GM12878 (cell line): ENCODE measurements at regions not wholly inside any gene's neighbourhood (a gene's known extent, or its start where the extent isn't known, plus 50 kb on each side); places are given as distances from the start of the nearest gene placed in this dataset.

Experiments
- ATAC-seq: fragments of 200-7000 bp; cut with Tn5 transposase; 3 replicates; pipeline ENCODE4 v1.9.1; 2020; ENCODE audit warnings: mild to moderate bottlenecking, moderate library complexity
- BruUV-seq: library from RNA; stranded (reverse); fragments of 400-500 nt; replicated peaks from 2 replicates; lab custom pipeline; 2021; lab: Mats Ljungman, UMichigan
- CTCF ChIA-PET: fragments of 300-600 bp; sonication (Branson Sonifier 250); formaldehyde crosslinking; extraction: SDS; loops from one replicate; lab custom pipeline; 2021; ENCODE audit warnings: inconsistent platforms; lab: Yijun Ruan, JAX
- POLR2A ChIA-PET: fragments of 350-600 bp; formaldehyde crosslinking; extraction: SDS; loops from one replicate; lab custom pipeline; 2021; ENCODE audit warnings: inconsistent platforms; lab: Charles Lee
- RAD21 ChIA-PET: fragments of 300-600 bp; sonication (Branson Sonifier 250); formaldehyde crosslinking; loops from one replicate; lab custom pipeline; 2023; ENCODE audit warnings: antibody characterized with exemption; ENCODE audit not compliant: unreplicated experiment; lab: Charles Lee
- SMC1A ChIA-PET: fragments of 300-600 bp; sonication (Branson Sonifier 250); formaldehyde crosslinking; loops from one replicate; lab custom pipeline; 2023; ENCODE audit not compliant: unreplicated experiment, uncharacterized antibody; lab: Charles Lee
- DNase-seq: peaks from one replicate; pipeline ENCODE4 v3.0.0-alpha.2; 2011; ENCODE audit warnings: low read depth, low spot score
- FAIRE-seq: peaks from 3 replicates; lab custom pipeline; 2011; peaks lifted over from hg19 to GRCh38; lab: Jason Lieb, UNC
- H2AFZ ChIP-seq: 2 replicates; pipeline ENCODE4 v1.6.0; 2011; ENCODE audit warnings: low read depth, low read length, control low read depth; ENCODE audit not compliant: control insufficient read depth
- H3K27ac ChIP-seq: 2 replicates; pipeline ENCODE4 v1.5.1; 2011; ENCODE audit warnings: control low read depth; ENCODE audit not compliant: control insufficient read depth, insufficient read depth
- H3K27me3 ChIP-seq, 2 experiments: replicated peaks in 1 of 2; 2 replicates each; pipeline versions ENCODE4 v1.6.0 to v1.6.1; 2011; ENCODE audit warnings: low read length in 1 of 2; ENCODE audit not compliant: control insufficient read depth in 2 of 2, insufficient read depth in 2 of 2
- H3K36me3 ChIP-seq, 2 experiments: 2 replicates each; pipeline ENCODE4 v1.5.1; 2011; ENCODE audit warnings: low read length in 1 of 2; ENCODE audit not compliant: control insufficient read depth in 2 of 2, insufficient read depth in 2 of 2
- H3K4me1 ChIP-seq: 2 replicates; pipeline ENCODE4 v1.6.1; 2011; ENCODE audit warnings: mild to moderate bottlenecking, low read length, moderate library complexity, mixed read lengths; ENCODE audit not compliant: control insufficient read depth, insufficient read depth
- H3K4me2 ChIP-seq: 2 replicates; pipeline ENCODE4 v1.6.0; 2011; ENCODE audit warnings: control low read depth; ENCODE audit not compliant: control insufficient read depth, insufficient read depth
- H3K4me3 ChIP-seq: fragments of 200-600 bp; sonication (generic); 2 replicates; pipeline ENCODE4 v1.5.1; 2016
- H3K79me2 ChIP-seq: 2 replicates; pipeline ENCODE4 v1.6.0; 2011; ENCODE audit warnings: low read length; ENCODE audit not compliant: control insufficient read depth, insufficient read depth
- H3K9ac ChIP-seq: 2 replicates; pipeline ENCODE4 v1.8.0; 2011; ENCODE audit warnings: low read length, control low read depth, mixed read lengths; ENCODE audit not compliant: control insufficient read depth, insufficient read depth
- H3K9me3 ChIP-seq: replicated peaks from 3 replicates; pipeline ENCODE4 v1.5.1; 2011; ENCODE audit warnings: mild to moderate bottlenecking, low read length; ENCODE audit not compliant: control insufficient read depth, insufficient read depth
- H4K20me1 ChIP-seq: 2 replicates; pipeline ENCODE4 v1.6.0; 2011; ENCODE audit not compliant: control insufficient read depth, insufficient read depth
- CBX5 ChIP-seq: sonication (generic); IDR thresholded peaks from 2 replicates; pipeline ENCODE4 v1.6.1; 2016; ENCODE audit warnings: low read depth, moderate library complexity, mild to moderate bottlenecking, inconsistent platforms
- CHD1 ChIP-seq: IDR thresholded peaks from 2 replicates; pipeline ENCODE4 v1.6.1; 2012; ENCODE audit warnings: low read depth, low read length, improper control_type of control experiment
- CTCF ChIP-seq, 3 experiments: IDR thresholded peaks in 2 of 3; conservative IDR thresholded peaks in 1 of 3; 2 replicates each; pipeline ENCODE4 v1.5.1; 2011; ENCODE audit warnings: low read depth in 3 of 3, low read length in 3 of 3, mild to moderate bottlenecking in 3 of 3, control low read depth in 2 of 3, moderate library complexity in 2 of 3, inconsistent platforms in 1 of 3, mixed read lengths in 1 of 3; ENCODE audit not compliant: control insufficient read depth in 2 of 3, insufficient read depth in 1 of 3; ENCODE audit errors: extremely low read depth in 1 of 3
- EZH2 ChIP-seq: IDR thresholded peaks from 2 replicates; pipeline ENCODE4 v1.6.1; 2012; ENCODE audit warnings: low read depth, mild to moderate bottlenecking, control low read depth, inconsistent platforms, low read length, borderline replicate concordance; ENCODE audit not compliant: control insufficient read depth
- IRF5 ChIP-seq: fragments of 450-650 bp; IDR thresholded peaks from 2 replicates; pipeline ENCODE4 v1.6.1; 2017; ENCODE audit warnings: borderline replicate concordance
- KLF5 ChIP-seq: fragments of 450-650 bp; IDR thresholded peaks from 2 replicates; pipeline ENCODE4 v1.6.1; 2014; ENCODE audit warnings: mild to moderate bottlenecking; ENCODE audit not compliant: partially characterized antibody
- NFYB ChIP-seq: IDR thresholded peaks from 2 replicates; pipeline ENCODE4 v1.6.1; 2011; ENCODE audit warnings: low read depth, mild to moderate bottlenecking, low read length, improper control_type of control experiment, moderate library complexity; ENCODE audit not compliant: insufficient read depth
- POLR2AphosphoS2 ChIP-seq: IDR thresholded peaks from 2 replicates; pipeline ENCODE4 v1.6.1; 2011; ENCODE audit warnings: low read depth, mild to moderate bottlenecking, low read length, improper control_type of control experiment, moderate library complexity
- RAD51 ChIP-seq: fragments of 450-650 bp; IDR thresholded peaks from 2 replicates; pipeline ENCODE4 v1.6.1; 2016; ENCODE audit warnings: moderate library complexity, mild to moderate bottlenecking, inconsistent platforms
- SMARCA5 ChIP-seq: fragments of 450-650 bp; IDR thresholded peaks from 2 replicates; pipeline ENCODE4 v1.6.1; 2017; ENCODE audit warnings: mild to moderate bottlenecking
- TCF12 ChIP-seq: IDR thresholded peaks from 2 replicates; pipeline ENCODE4 v1.6.1; 2011; ENCODE audit warnings: low read depth, mild to moderate bottlenecking, low read length
- ZNF207 ChIP-seq: fragments of 450-650 bp; IDR thresholded peaks from 2 replicates; pipeline ENCODE4 v1.6.1; 2014; ENCODE audit warnings: antibody characterized with exemption, mild to moderate bottlenecking, borderline replicate concordance
- WGBS: methylation state at CpG from one replicate; pipeline ENCODE4 v1.1.6; 2016; ENCODE audit warnings: low lambda C conversion rate; ENCODE audit not compliant: insufficient replicate concordance, insufficient coverage; ENCODE audit errors: missing lambda C conversion rate; 5-methylcytosine and 5-hydroxymethylcytosine counted together
- in situ Hi-C: fragments of 300-500 bp; cut with MboI; formaldehyde crosslinking; loops from 9 replicates; pipeline ENCODE4 v1.14.3; 2018; ENCODE audit warnings: mixed read lengths
- intact Hi-C: fragments of 100-400 bp; cut with micrococcal nuclease; formaldehyde crosslinking; loops from one replicate; pipeline ENCODE4 v1.14.2; 2022; ENCODE audit not compliant: unreplicated experiment

GRCh38 chr3:178272841-178273240 is 263.4 kb upstream of the KCNMB2 start:
- H3K36me3 ChIP-seq = no peaks in the 10 kb centered on the region
- ChIA-PET SMC1A (no interaction called here), CTCF (no interaction called here), POLR2A (no interaction called here), RAD21 (no interaction called here)
- ATAC-seq = no peak
- H3K79me2 ChIP-seq = no peaks in the 10 kb centered on the region
- in situ Hi-C loops = no loop called here
- no peak overlapping the region for H3K4me3 ChIP-seq
- no peak overlapping the region for H3K27ac ChIP-seq
- WGBS = 16% methylated on average over 3 of the region's 3 CpGs
- H3K4me2 ChIP-seq = no peak overlapping the region
- H2AFZ ChIP-seq = no peak overlapping the region
- H3K4me1 ChIP-seq = no peaks in the 10 kb centered on the region
- intact Hi-C loops = no loop called here
- H3K9me3 ChIP-seq = no peaks in the 10 kb centered on the region
- H4K20me1 ChIP-seq = no peaks in the 10 kb centered on the region
- H3K9ac ChIP-seq = no peak overlapping the region
- no peak for FAIRE-seq
- TF ChIP-seq IRF5 (no peak), NFYB (no peak), CTCF (IDR thresholded peaks at IDR 0.05 in 2 of 3, conservative IDR thresholded peaks at IDR 0.05 in 1 of 3; ENCODE audit: control insufficient read depth in 2 of 3, extremely low read depth in 1 of 3, insufficient read depth in 1 of 3, low read depth in 3 of 3, low read length in 3 of 3) (no peak), SMARCA5 (no peak), EZH2 (no peak), RAD51 (no peak), TCF12 (no peak), KLF5 (no peak), CHD1 (no peak), ZNF207 (no peak), CBX5 (no peak), POLR2AphosphoS2 (no peak)
- no peaks in the 10 kb centered on the region for H3K27me3 ChIP-seq
- no peak for DNase-seq
- BruUV-seq = no TSS peak
